GM19438 (cell line): ENCODE measurements at regions not wholly inside any gene's neighbourhood (a gene's known extent, or its start where the extent isn't known, plus 50 kb on each side); places are given as distances from the start of the nearest gene placed in this dataset.

ENCODE experiments used
- ATAC-seq: cut with Tn5 transposase; IDR thresholded peaks from one replicate; pipeline ENCODE4 v1.9.1; 2021; ENCODE audit warnings: low read depth; ENCODE audit not compliant: unreplicated experiment

DNA sequence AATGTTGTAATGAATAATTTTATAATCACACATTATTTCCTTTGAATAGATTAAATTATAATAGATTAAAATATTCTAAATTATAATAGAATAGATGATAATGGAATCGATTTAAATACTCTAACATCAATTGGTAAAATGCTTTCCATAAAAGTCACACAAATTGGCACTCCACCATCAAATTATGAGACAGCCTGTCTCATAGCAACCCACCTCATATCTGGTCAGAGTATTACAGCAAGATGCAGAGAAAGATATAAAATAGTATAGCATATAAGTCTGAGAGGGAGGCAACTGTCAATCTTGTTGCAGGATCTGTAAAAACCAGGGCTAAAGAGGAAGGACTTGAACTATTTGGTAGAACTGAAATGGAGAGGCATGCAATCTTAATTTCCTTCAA lies 98.4 kb upstream of the NCKAP5 start:
- ATAC-seq, result no peak

DNA sequence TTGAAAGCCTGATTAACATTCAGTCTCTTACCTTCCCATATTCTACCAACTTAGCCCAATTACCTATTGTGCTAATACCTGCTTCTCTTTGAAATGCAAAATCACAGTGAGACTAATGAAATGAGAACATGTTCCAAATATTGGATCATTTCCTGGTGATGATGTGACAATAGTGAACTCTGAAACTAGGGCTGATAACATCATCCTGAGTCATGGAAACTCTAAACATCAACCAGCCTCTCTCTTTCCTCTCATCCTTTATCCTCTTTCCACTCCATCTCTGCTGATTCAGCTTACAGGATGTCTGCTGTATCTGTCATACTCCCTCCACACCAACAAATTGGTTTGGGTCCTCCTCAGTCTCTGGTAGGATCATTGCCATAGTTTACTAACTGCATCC lies 98.8 kb upstream of the NCKAP5 start:
- no peak for ATAC-seq

- no peak for ATAC-seq
These were observed 99.7 kb upstream of the NCKAP5 start for GRCh38 chr2:133667968-133668367.

- ATAC-seq, result no peak
These were observed 100.3 kb upstream of the NCKAP5 start for GRCh38 chr2:133668547-133668946.

DNA sequence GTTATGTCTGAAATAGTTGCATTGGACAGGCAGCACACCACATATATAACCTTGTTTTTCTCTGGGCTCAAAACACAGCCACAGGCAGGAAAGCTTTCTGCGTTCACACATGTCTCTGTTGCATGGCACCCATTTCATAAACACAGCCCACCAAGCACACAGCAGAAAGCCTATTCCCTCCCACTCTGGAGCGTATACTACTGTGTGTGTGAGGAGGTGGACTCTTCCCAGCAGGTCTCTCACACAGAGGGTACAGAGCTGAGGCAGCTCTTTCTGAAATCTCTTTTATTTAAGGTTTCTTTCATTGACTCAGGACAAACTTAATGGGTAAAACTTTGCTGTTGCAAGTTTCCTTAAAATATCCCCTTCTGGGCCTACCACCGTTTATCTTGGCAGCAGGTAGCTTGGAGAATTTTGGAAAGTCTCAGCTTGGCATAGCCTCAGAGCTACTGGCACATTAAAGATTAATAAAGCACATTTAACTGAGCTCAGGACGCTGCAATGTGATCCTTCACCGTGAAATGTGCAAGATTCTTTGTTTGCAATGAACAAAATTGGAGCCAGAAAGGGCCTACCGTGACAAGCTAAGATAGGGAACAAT lies 105.1 kb upstream of the NCKAP5 start:
- ATAC-seq, result no peak

- ATAC-seq, result no peak
These were observed 105.8 kb upstream of the NCKAP5 start for GRCh38 chr2:133674066-133674432.

DNA sequence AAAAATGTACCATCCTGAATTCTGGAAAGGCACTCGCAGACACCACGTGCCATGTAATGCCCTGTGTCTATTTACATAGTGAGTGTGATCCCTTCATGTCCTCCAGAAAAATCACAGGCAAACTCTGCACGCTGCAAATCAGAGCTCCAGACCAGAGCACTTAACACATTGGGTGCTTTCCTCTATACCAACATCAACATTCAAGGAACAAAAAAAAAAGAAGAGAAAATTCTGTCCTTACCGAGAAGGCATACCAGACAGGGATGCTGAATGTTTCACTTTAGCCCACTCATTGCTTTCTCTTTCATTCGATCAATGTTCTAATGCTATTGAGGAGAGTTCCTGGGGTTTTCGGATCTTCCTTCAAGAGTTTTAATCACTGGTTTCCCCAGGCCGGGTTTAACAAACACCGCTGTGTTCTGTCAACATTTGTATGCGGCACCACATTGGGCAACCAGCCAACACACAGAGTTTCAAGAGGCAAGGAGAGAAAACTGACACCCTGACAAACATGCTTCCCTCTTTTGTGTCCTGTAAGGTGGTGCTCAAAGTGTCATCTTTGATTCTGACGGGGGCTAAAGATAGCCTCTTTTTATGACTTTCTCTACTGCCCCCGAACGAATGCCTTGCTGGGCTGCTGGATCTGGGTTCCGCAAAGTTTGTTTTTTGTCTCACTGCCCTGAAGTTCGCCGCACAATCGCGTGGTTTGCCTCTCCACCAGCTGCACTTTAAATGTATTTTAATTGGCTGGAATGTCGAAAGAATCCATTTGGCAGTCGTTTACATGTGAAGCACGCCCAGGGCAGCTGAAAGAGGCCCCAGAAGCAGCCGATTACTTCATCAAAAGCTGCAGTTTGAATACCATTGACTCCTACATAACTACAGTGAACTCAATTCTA lies 106.4 kb upstream of the NCKAP5 start:
- no peak for ATAC-seq

DNA sequence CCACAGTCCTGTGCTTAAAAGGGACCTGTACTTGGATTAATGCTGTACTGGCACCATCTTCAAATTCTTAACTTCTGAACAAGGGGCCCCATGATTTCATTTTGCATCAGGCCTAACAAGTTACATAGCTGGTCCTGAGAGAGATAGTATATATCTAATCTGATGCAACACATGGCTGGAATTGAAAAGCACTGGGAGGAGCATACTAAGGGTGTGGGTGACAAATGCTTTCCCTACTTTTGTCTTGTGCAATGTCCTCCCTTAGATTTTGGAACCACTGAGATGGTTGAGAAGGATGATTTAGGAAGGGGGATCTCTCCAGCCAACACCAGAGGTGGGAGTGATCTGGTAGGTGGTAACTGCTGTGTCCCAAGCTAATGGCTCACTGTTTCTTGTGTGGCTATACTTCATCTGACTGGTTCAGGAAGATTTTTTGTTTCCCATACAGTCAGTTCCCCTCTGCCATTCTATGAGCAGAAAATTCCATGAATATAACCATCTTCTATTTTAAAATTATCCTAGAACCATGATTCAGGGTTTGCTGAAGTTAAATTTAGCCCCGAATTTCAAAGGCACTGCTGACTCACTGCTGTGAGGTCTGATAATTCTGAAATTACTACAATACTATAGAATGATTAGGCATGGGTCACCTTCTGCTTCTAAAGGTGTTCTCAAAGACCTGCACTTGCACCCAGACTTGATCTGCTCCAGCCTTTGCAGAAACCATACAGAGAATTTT lies 108.3 kb upstream of the NCKAP5 start:
- ATAC-seq, result no peak

DNA sequence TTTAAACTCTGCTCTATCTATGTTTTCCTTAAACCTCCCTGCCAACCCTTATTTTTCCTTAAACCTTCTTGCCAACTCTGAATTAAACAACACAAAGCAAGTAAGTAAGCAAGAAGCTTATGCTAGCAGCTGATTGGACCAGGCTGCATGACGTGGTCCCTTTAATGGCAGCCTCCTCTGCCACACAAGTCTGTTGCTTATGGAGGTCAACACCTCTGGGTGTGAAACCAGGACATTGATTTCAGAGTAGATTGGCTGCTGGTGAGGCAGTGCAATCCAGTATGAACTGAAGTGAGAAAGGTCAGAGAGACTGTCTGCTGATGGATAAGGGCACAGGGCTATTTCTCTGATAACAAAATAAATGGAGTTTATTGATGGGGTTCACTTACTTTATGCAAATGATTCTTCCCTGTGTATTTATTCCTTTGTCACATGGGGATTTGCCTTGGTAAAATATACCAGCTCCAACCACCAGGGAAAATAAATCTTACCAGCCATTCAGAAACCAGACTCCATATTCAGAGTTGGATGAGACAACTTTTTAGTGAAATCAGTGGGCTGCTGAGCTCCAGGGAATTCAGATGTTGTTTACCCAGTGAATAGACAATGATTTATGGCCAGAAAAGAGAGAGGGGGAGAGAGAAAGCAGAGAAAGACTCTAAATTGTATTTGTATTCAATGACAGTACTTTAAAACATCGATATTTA lies 112.2 kb upstream of the NCKAP5 start:
- ATAC-seq, result no peak

GRCh38 chr2:133682347-133682746 lies 114.1 kb upstream of the NCKAP5 start:
- no peak for ATAC-seq

- ATAC-seq, result no peak
These were observed 114.6 kb upstream of the NCKAP5 start for GRCh38 chr2:133682906-133683305.

- ATAC-seq, result no peak
These were observed 117.5 kb upstream of the NCKAP5 start for GRCh38 chr2:133685636-133686215.

GRCh38 chr2:133690780-133691179 lies 122.5 kb upstream of the NCKAP5 start:
- ATAC-seq, result no peak

- ATAC-seq, result no peak
These were observed 123.1 kb upstream of the NCKAP5 start for GRCh38 chr2:133691336-133691735.

DNA sequence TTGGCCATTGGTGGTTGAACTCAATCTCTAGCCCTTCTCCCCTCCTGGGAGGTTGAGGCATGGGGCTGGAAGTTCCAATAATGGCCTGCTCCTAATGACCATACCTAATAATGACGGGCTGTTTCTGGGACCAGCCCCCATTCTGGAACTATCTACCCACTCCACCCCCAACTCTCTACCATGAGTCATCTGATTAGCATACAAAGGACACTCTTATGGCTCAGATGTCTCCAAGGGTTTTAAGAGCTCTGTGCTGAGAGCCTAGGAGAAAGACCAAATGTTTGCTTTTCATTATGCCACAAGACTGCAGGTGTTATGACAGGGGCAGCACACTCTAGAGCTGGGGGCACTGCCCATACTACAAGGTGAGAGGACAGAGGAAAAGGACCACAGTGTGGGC lies 137.0 kb upstream of the NCKAP5 start:
- no peak for ATAC-seq

DNA sequence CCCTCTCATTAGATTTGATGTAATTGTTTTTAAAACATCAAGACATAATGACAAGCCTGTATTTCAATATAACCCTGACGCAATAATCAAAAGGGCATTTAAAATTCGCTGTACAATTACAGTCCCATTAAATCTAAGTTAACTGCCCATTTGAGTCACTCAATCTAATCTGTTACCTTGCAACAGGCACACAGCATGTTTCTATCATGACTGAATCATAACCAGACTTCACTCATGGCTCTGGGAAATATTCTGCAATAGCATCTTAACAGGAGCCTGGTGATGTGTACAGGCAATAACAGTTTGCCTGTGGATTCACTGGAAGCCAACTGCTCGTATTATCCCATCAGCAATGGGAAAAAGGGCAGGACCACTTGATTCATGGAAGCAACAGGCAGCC lies 142.3 kb upstream of the NCKAP5 start:
- ATAC-seq, result no peak

DNA sequence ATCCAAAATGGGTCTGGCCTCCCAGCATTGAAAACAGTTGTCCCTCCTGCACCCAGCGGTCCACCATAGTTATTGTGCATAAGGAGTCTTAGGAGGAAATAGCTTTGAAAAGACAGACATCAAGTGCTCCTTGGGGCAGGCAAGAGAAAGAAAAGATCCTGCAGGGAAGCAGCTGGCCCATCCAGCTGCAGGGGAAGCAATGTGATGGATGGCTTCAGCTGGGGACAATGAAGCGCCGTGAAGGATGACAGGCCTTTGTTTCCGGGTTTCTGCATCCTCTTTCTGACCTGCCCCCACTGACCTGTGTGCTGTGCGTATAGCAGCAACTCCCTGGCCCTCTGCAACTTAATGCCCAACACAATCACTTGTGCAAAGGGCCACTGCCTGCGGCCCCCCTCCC lies 142.9 kb upstream of the NCKAP5 start:
- no peak for ATAC-seq

GRCh38 chr2:133711806-133712205 lies 143.5 kb upstream of the NCKAP5 start:
- no peak for ATAC-seq

- ATAC-seq, result no peak
These were observed 144.1 kb upstream of the NCKAP5 start for GRCh38 chr2:133712369-133712768.

DNA sequence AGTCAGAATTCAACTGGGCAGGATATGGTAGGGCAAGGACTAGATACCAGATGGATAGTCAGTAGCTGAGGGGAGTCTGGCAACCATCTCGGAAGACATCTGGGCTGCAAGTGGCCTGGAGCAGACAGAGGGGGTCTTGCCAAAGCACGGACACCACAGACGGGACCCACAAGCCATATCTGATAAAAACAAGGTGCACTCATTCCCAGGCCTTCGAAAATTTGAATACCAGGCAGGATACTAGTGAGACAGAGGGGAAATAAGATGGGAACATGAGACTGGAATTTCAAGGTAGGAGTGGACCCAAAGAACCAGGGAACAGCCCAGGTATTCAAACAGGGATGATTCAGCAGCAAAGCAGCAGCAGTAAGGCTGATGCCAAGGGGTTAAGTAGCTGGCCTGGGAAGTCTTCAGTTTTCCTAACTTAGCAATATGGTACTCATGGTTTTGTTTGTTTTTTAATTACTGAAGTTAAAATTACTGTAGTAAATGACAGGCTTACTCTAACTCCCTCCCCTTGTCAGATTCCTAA lies 144.9 kb upstream of the NCKAP5 start:
- ATAC-seq, result no peak
